K562 (cell line): ENCODE measurements at regions not wholly inside any gene's neighbourhood (a gene's known extent, or its start where the extent isn't known, plus 50 kb on each side); places are given as distances from the start of the nearest gene placed in this dataset.

ENCODE experiments used
- ATAC-seq: fragments of 200-7000 bp; cut with Tn5 transposase; 3 replicates; pipeline ENCODE4 v1.9.1; 2020; ENCODE audit warnings: moderate library complexity
- BruUV-seq: library from RNA; stranded (reverse); fragments of 400-500 nt; replicated peaks from 2 replicates; lab custom pipeline; 2021; lab: Mats Ljungman, UMichigan
- CTCF ChIA-PET: fragments of 300-600 bp; formaldehyde crosslinking; extraction: SDS; loops from one replicate; lab custom pipeline; 2021; ENCODE audit warnings: low intra/inter-chr PET ratio; lab: Yijun Ruan, JAX
- POLR2A ChIA-PET: fragments of 300-600, 350-650 bp; sonication (Branson Sonifier 250); formaldehyde crosslinking; extraction: SDS; loops from one replicate; lab custom pipeline; 2021; ENCODE audit warnings: antibody characterized with exemption, inconsistent platforms; lab: Yijun Ruan, JAX
- DNase-seq, 4 experiments: peaks; one replicate each; pipeline versions ENCODE4 v3.0.0 to v3.0.0-alpha.2; 2011 to 2018; ENCODE audit warnings: low spot score in 3 of 4, mixed read lengths in 3 of 4; ENCODE audit errors: extremely low read depth in 1 of 4
- FAIRE-seq: peaks from 2 replicates; lab custom pipeline; 2011; peaks lifted over from hg19 to GRCh38; lab: Jason Lieb, UNC
- H2AFZ ChIP-seq: 2 replicates; pipeline ENCODE4 v1.6.0; 2011; ENCODE audit warnings: low read depth, low read length, control low read depth, inconsistent platforms
- H3K27ac ChIP-seq: fragments of 200-600 bp; 3 replicates; pipeline ENCODE4 v1.8.0; 2011; ENCODE audit warnings: low read depth, mild to moderate bottlenecking, control low read depth, inconsistent platforms, low read length, moderate library complexity, mixed read lengths; ENCODE audit errors: extremely low read depth
- H3K27me3 ChIP-seq, 2 experiments: fragments of 300-600 bp in 1 of 2; 2 replicates in 1 of 2; 3 replicates in 1 of 2; pipeline versions ENCODE4 v1.6.0 to v1.8.0; 2011; ENCODE audit warnings: inconsistent platforms in 2 of 2, low read length in 2 of 2, mild to moderate bottlenecking in 1 of 2, mixed read lengths in 1 of 2, moderate library complexity in 1 of 2; ENCODE audit not compliant: control insufficient read depth in 2 of 2, insufficient read depth in 2 of 2
- H3K36me3 ChIP-seq: fragments of 300-600 bp; 3 replicates; pipeline ENCODE4 v1.8.0; 2011; ENCODE audit warnings: mild to moderate bottlenecking, low read length, inconsistent platforms; ENCODE audit not compliant: control insufficient read depth, insufficient read depth
- H3K4me1 ChIP-seq, 2 experiments: fragments of 200-600 bp in 1 of 2; replicated peaks in 1 of 2; 2 replicates in 1 of 2; 3 replicates in 1 of 2; pipeline versions ENCODE4 v1.5.1 to v1.8.0; 2011; ENCODE audit warnings: inconsistent platforms in 2 of 2, low read length in 2 of 2, mild to moderate bottlenecking in 1 of 2, mixed read lengths in 1 of 2, moderate library complexity in 1 of 2; ENCODE audit not compliant: control insufficient read depth in 2 of 2, insufficient read depth in 2 of 2
- H3K4me2 ChIP-seq: 2 replicates; pipeline ENCODE4 v1.6.1; 2011; ENCODE audit warnings: low read length, control low read depth, inconsistent platforms, mixed read lengths; ENCODE audit not compliant: insufficient read depth
- H3K4me3 ChIP-seq: fragments of 200-600 bp; sonication (generic), shearing (Covaris generic); 2 replicates; pipeline ENCODE4 v1.5.1; 2016; ENCODE audit warnings: control low read depth, inconsistent platforms
- H3K79me2 ChIP-seq: fragments of 200-600 bp; 3 replicates; pipeline ENCODE4 v1.8.0; 2011; ENCODE audit warnings: low read length, inconsistent platforms; ENCODE audit not compliant: control insufficient read depth, insufficient read depth
- H3K9ac ChIP-seq, 2 experiments: 2 replicates each; pipeline versions ENCODE4 v1.6.0 to v1.6.1; 2011; ENCODE audit warnings: low read depth in 2 of 2, low read length in 2 of 2, control low read depth in 1 of 2, inconsistent platforms in 1 of 2, mild to moderate bottlenecking in 1 of 2, mixed read lengths in 1 of 2; ENCODE audit not compliant: insufficient read depth in 1 of 2
- H3K9me1 ChIP-seq: one replicate; pipeline ENCODE4 v1.6.0; 2011; ENCODE audit warnings: inconsistent platforms, mild to moderate bottlenecking, low read length, moderate library complexity; ENCODE audit not compliant: control insufficient read depth, insufficient read depth
- H3K9me3 ChIP-seq: replicated peaks from 2 replicates; pipeline ENCODE4 v1.5.1; 2011; ENCODE audit warnings: low read depth, low read length, inconsistent platforms; ENCODE audit not compliant: control insufficient read depth, insufficient read depth
- H4K20me1 ChIP-seq: replicated peaks from 2 replicates; pipeline ENCODE4 v1.6.1; 2011; ENCODE audit warnings: low read length, inconsistent platforms, mixed read lengths; ENCODE audit not compliant: control insufficient read depth, insufficient read depth
- MYC ChIP-seq, 2 experiments: fragments of 250-450 bp in 1 of 2; sonication (Bioruptor Pico) in 1 of 2; IDR thresholded peaks; 2 replicates each; pipeline versions ENCODE4 v1.5.1 to v1.6.1; 2012 to 2021; ENCODE audit warnings: low read depth in 2 of 2, borderline replicate concordance in 1 of 2, improper control_type of control experiment in 1 of 2, low read length in 1 of 2, mild to moderate bottlenecking in 1 of 2, moderate library complexity in 1 of 2
- NCOA2 ChIP-seq, 2 experiments: fragments of 450-650 bp; IDR thresholded peaks; 2 replicates each; pipeline ENCODE4 v1.6.1; 2018; ENCODE audit warnings: mild to moderate bottlenecking in 2 of 2, moderate library complexity in 1 of 2; ENCODE audit not compliant: partially characterized antibody in 2 of 2
- POLR3A ChIP-seq: IDR thresholded peaks from 2 replicates; pipeline ENCODE4 v1.6.1; 2011; ENCODE audit warnings: borderline replicate concordance, mild to moderate bottlenecking, moderate library complexity; ENCODE audit not compliant: insufficient read length, insufficient read depth; ENCODE audit errors: extremely low read depth
- SPI1 ChIP-seq: IDR thresholded peaks from 2 replicates; pipeline ENCODE4 v1.6.1; 2011; ENCODE audit warnings: low read depth, low read length, control low read depth, borderline replicate concordance
- TBP ChIP-seq: optimal IDR thresholded peaks from 2 replicates; pipeline ENCODE3; 2011; ENCODE audit warnings: low read depth, low read length, improper control_type of control experiment
- whole genome bisulfite sequencing: fragments of 100-300 bp; shearing (Covaris generic); methylation state at CpG from one replicate; pipeline ENCODE4 v1.1.6; 2016; ENCODE audit warnings: low coverage, mixed read lengths; ENCODE audit not compliant: insufficient coverage; ENCODE audit errors: missing lambda C conversion rate; 5-methylcytosine and 5-hydroxymethylcytosine counted together
- in situ Hi-C: fragments of 300-500 bp; cut with MboI; formaldehyde crosslinking; loops from 4 replicates; pipeline ENCODE4 v1.15.0; 2018; ENCODE audit warnings: inconsistent platforms, mixed read lengths
- intact Hi-C: fragments of 100-400 bp; cut with micrococcal nuclease; formaldehyde crosslinking; loops from 2 replicates; pipeline ENCODE4 v1.14.2; 2022
- TF ChIP-seq, protein P1 (sequence below): sonication (generic); IDR thresholded peaks from 2 replicates; pipeline ENCODE4 v1.6.1; 2016

DNA sequence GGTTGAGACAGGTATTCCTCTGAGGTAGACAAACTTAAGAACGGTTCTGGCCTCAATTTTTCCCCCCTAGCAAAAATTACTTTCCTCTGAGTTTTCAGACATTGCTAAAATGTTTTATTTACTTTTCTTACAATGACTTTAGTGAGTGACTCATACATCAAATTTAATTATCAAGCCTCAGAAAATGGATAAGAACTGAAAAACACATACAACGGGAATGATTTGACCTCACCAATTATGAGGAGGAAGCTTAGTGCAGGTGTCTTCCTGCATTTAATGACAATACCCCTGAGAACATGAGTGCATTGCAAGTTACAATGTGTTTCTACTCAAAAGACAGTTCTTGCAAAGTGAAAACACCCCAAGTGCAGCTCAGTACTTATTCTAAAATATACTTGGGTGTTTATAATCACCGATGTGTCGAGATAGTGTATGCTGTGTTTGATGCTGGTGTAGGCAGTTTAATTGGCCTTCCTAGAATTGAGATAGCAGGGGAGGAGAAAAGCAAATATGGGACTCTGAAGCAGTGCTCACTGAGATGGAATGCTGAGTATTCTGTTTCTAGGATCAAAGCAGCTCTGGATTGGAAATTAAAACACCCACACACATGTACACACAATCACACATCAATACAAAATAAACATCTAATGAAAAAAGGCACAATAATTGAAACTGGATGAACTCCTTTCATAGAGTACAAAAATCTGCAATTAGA lies 189.5 kb upstream of the SLC10A2 start (continued):
- no peak for TF ChIP-seq NCOA2 (IDR thresholded peaks at IDR 0.05; ENCODE audit: partially characterized antibody in 2 of 2)
- TF ChIP-seq POLR3A, result no peak
- TF ChIP-seq, protein P1, sequence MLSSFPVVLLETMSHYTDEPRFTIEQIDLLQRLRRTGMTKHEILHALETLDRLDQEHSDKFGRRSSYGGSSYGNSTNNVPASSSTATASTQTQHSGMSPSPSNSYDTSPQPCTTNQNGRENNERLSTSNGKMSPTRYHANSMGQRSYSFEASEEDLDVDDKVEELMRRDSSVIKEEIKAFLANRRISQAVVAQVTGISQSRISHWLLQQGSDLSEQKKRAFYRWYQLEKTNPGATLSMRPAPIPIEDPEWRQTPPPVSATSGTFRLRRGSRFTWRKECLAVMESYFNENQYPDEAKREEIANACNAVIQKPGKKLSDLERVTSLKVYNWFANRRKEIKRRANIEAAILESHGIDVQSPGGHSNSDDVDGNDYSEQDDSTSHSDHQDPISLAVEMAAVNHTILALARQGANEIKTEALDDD, result no peak
- TF ChIP-seq SPI1, result no peak
- TF ChIP-seq, all 486 proteins: peak for 0

GRCh38 chr13:103250071-103250470 lies 183.9 kb upstream of the SLC10A2 start:
- ChIA-PET CTCF (no interaction called here), POLR2A (interaction anchor here (0.6 kb wide), 1 partner anchor 66 kb away, joined by 4 read pairs; no protein-coding TSS in a partner anchor)
- BruUV-seq, result no TSS peak
- H3K36me3 ChIP-seq, result no peaks in the 10 kb centered on the region
- WGBS, result 0% methylated on average over 1 of the region's 1 CpG
- no peak overlapping the region for H3K4me2 ChIP-seq
- H4K20me1 ChIP-seq, result no peaks in the 10 kb centered on the region
- H3K4me3 ChIP-seq, result no peak overlapping the region
- no peaks in the 10 kb centered on the region for H3K4me1 ChIP-seq
- H3K9me3 ChIP-seq, result no peaks in the 10 kb centered on the region
- no peaks in the 10 kb centered on the region for H3K27me3 ChIP-seq
- intact Hi-C loops (no loop called here), in situ Hi-C loops (no loop called here)
- ATAC-seq, result no peak
- H3K9me1 ChIP-seq, result no peaks in the 10 kb centered on the region
- H3K9ac ChIP-seq, result no peak overlapping the region
- no peak overlapping the region for H2AFZ ChIP-seq
- H3K79me2 ChIP-seq, result no peaks in the 10 kb centered on the region
- TF ChIP-seq TBP, result no peak
- no peak for TF ChIP-seq MYC (IDR thresholded peaks at IDR 0.05; ENCODE audit: low read depth, low read length)
- no peak for TF ChIP-seq MYC (CRISPR knock-in tag; IDR thresholded peaks at IDR 0.05; ENCODE audit: borderline replicate concordance, low read depth)
- no peak overlapping the region for H3K27ac ChIP-seq
- no peak for DNase-seq
- FAIRE-seq, result no peak
